Endodermal cell (in vitro differentiated cells): ENCODE measurements at regions not wholly inside any gene's neighbourhood (a gene's known extent, or its start where the extent isn't known, plus 50 kb on each side); places are given as distances from the start of the nearest gene placed in this dataset.

Experiments
- DNase-seq: peaks from one replicate; pipeline ENCODE4 v3.0.0-alpha.2; 2017
- H3K27ac ChIP-seq: 2 replicates; pipeline ENCODE4 v1.5.1; 2013; ENCODE audit warnings: mild to moderate bottlenecking, low read depth, low read length, moderate library complexity
- H3K27me3 ChIP-seq: 2 replicates; pipeline ENCODE4 v1.6.1; 2013; ENCODE audit warnings: mild to moderate bottlenecking, low read length, moderate library complexity; ENCODE audit not compliant: insufficient read depth, control insufficient read depth, poor library complexity, severe bottlenecking
- H3K36me3 ChIP-seq: 2 replicates; pipeline ENCODE4 v1.7.0; 2013; ENCODE audit warnings: mild to moderate bottlenecking, low read length, moderate library complexity; ENCODE audit not compliant: control insufficient read depth, insufficient read depth
- H3K4me1 ChIP-seq: one replicate; pipeline ENCODE4 v1.7.0; 2013; ENCODE audit warnings: low read length; ENCODE audit not compliant: control insufficient read depth, insufficient read depth
- H3K4me3 ChIP-seq: 2 replicates; pipeline ENCODE4 v1.5.1; 2013; ENCODE audit warnings: mild to moderate bottlenecking, low read length, moderate library complexity
- H3K9ac ChIP-seq: 2 replicates; pipeline ENCODE4 v1.6.1; 2013; ENCODE audit warnings: mild to moderate bottlenecking, low read length, moderate library complexity; ENCODE audit not compliant: poor library complexity, severe bottlenecking; ENCODE audit errors: extremely low read depth
- H3K9me3 ChIP-seq: 2 replicates; pipeline ENCODE4 v1.6.1; 2013; ENCODE audit warnings: mild to moderate bottlenecking, low read length, moderate library complexity; ENCODE audit not compliant: control insufficient read depth
- H3K27ac Mint-ChIP-seq: 2 replicates; pipeline ENCODE4 v1.8.0; 2020; ENCODE audit warnings: mixed read lengths
- H3K27me3 Mint-ChIP-seq: 2 replicates; pipeline ENCODE4 v1.8.0; 2021; ENCODE audit warnings: mild to moderate bottlenecking, mixed read lengths; ENCODE audit not compliant: insufficient read depth
- H3K36me3 Mint-ChIP-seq: 2 replicates; pipeline ENCODE4 v1.8.0; 2020; ENCODE audit warnings: low read depth, mixed read lengths
- H3K4me1 Mint-ChIP-seq: 2 replicates; pipeline ENCODE4 v1.8.0; 2020; ENCODE audit warnings: mixed read lengths
- H3K4me3 Mint-ChIP-seq: 2 replicates; pipeline ENCODE4 v1.8.0; 2020; ENCODE audit warnings: mild to moderate bottlenecking, moderate library complexity, mixed read lengths
- H3K9me3 Mint-ChIP-seq: 2 replicates; pipeline ENCODE4 v1.8.0; 2020; ENCODE audit warnings: mild to moderate bottlenecking, mixed read lengths
- WGBS, 2 experiments: methylation state at CpG; one replicate each; pipeline versions ENCODE4 v1.1.5 to v1.1.7; 2013; ENCODE audit warnings: missing lambda C conversion rate in 2 of 2, mixed read lengths in 1 of 2; ENCODE audit not compliant: insufficient coverage in 1 of 2, insufficient read length in 1 of 2; 5-methylcytosine and 5-hydroxymethylcytosine counted together
- TF ChIP-seq, protein P1 (sequence below): fragments of 200-600 bp; sonication (generic); conservative IDR thresholded peaks from 2 replicates; pipeline ENCODE4 v1.5.0; 2021; ENCODE audit warnings: antibody characterized with exemption, mild to moderate bottlenecking

DNA sequence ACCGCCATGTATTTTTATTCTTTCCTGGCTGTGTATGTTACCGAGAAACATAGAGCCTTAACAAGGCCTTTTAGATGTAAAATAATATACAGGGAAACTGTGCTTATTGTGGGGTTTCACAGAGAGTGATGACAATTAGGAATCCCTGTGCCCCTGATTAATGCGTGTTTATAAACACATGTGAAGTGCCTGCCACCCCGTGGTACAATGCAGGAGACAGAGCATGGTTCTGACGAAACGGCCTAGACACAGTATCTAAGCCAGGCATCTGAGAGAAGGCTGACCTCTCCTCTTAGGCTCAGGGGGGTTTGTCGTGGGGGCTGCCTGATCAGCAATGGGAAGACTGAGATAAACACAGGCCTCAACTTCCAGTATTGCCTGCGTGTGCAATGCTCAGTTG lies 200.0 kb downstream of the AJAP1 start:
- H3K36me3 Mint-ChIP-seq, result no peaks in the 10 kb centered on the region
- no peak overlapping the region for H3K4me3 Mint-ChIP-seq
- no peaks in the 10 kb centered on the region for H3K4me1 Mint-ChIP-seq
- no peak overlapping the region for H3K27ac ChIP-seq
- 93 to 96% methylated on average over 7 to 8 of the region's 8 CpGs for WGBS, 2 experiments
- H3K27ac Mint-ChIP-seq, result no peak overlapping the region
- H3K9me3 Mint-ChIP-seq, result peaks cover 19% of the 10 kb centered on the region
- no peaks in the 10 kb centered on the region for H3K4me1 ChIP-seq
- DNase-seq, result no peak
- H3K36me3 ChIP-seq, result no peaks in the 10 kb centered on the region
- H3K27me3 Mint-ChIP-seq, result no peaks in the 10 kb centered on the region
- peaks cover 15% of the 10 kb centered on the region for H3K9me3 ChIP-seq
- no peak overlapping the region for H3K4me3 ChIP-seq
- TF ChIP-seq, protein P1, sequence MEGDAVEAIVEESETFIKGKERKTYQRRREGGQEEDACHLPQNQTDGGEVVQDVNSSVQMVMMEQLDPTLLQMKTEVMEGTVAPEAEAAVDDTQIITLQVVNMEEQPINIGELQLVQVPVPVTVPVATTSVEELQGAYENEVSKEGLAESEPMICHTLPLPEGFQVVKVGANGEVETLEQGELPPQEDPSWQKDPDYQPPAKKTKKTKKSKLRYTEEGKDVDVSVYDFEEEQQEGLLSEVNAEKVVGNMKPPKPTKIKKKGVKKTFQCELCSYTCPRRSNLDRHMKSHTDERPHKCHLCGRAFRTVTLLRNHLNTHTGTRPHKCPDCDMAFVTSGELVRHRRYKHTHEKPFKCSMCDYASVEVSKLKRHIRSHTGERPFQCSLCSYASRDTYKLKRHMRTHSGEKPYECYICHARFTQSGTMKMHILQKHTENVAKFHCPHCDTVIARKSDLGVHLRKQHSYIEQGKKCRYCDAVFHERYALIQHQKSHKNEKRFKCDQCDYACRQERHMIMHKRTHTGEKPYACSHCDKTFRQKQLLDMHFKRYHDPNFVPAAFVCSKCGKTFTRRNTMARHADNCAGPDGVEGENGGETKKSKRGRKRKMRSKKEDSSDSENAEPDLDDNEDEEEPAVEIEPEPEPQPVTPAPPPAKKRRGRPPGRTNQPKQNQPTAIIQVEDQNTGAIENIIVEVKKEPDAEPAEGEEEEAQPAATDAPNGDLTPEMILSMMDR, result no peak
- no peaks in the 10 kb centered on the region for H3K27me3 ChIP-seq
- H3K9ac ChIP-seq, result no peak overlapping the region

DNA sequence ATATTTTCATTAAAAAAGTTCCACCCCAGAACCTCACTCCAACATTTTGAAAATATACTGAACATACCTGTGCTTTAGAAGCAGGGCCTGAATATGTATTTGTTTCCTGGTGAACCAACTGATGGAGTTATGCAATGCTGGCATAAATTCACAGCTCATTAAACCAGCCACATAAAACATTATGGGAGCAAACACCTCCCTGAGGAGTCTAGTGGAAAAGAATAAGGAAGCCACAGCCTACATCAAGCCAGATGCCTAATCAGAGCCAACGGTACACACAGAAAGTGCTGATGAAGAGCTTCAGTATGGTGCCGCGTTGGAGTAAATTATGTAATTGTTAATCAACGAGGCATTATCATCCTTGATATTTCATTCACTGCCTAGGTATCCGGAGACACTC lies 199.5 kb downstream of the AJAP1 start:
- Histone ChIP-seq H3K36me3 (no peaks in the 10 kb centered on the region), H3K4me3 (no peak overlapping the region), H3K9me3 (peaks cover 15% of the 10 kb centered on the region), H3K4me1 (no peaks in the 10 kb centered on the region), H3K27me3 (no peaks in the 10 kb centered on the region), H3K9ac (no peak overlapping the region), H3K27ac (no peak overlapping the region)
- Mint-ChIP-seq H3K27me3 (no peaks in the 10 kb centered on the region), H3K4me3 (no peak overlapping the region), H3K36me3 (no peaks in the 10 kb centered on the region), H3K4me1 (peaks cover 2% of the 10 kb centered on the region), H3K9me3 (peaks cover 15% of the 10 kb centered on the region), H3K27ac (no peak overlapping the region)
- no peak for DNase-seq
- WGBS, 2 experiments, result 91 to 94% methylated on average over 5 of the region's 5 CpGs
- TF ChIP-seq, protein P1, result no peak

DNA sequence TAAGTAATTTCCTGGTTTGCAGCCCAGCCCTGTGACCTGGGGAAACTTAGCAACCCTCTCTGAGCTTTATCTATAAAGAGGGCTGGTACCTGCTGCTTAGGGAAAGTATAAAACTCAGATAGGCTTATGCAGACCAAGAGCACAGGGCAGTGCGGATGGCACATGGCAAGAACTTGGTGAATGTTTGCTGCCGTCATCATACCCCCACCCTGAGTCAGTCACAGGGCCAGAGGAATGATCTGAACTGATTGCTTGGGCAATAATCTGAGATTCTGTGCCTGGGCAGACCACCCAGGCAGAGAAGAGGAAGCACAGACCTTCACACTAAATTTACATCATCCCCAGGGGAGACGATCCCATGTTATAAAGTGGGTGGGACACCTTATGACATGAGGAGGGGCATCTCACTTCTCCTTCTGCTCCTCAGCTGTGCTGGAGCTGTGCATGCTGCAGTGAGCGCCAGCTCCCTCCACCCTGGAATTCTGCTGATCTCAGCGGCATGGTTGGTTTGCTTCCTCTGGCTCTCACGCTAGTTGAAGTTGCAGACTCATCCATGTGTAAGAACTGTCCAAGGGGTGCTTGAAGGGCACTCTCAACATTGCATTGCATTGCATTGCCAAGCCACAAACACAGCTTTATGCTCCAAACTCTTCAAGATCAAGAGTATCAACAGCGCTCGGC lies 197.1 kb downstream of the AJAP1 start:
- no peak for DNase-seq
- Mint-ChIP-seq H3K27ac (no peak overlapping the region), H3K4me1 (peaks cover 10% of the 10 kb centered on the region), H3K9me3 (no peaks in the 10 kb centered on the region), H3K27me3 (no peaks in the 10 kb centered on the region), H3K4me3 (no peak overlapping the region), H3K36me3 (no peaks in the 10 kb centered on the region)
- no peak overlapping the region for H3K4me3 ChIP-seq
- H3K27me3 ChIP-seq, result no peaks in the 10 kb centered on the region
- no peak overlapping the region for H3K27ac ChIP-seq
- peaks cover 8% of the 10 kb centered on the region for H3K9me3 ChIP-seq
- WGBS, 2 experiments, result 81 to 94% methylated on average over 5 to 8 of the region's 8 CpGs
- H3K4me1 ChIP-seq, result no peaks in the 10 kb centered on the region
- H3K36me3 ChIP-seq, result no peaks in the 10 kb centered on the region
- H3K9ac ChIP-seq, result no peak overlapping the region
- TF ChIP-seq, protein P1, result no peak
